GM19395 (cell line): ENCODE measurements at regions not wholly inside any gene's neighbourhood (a gene's known extent, or its start where the extent isn't known, plus 50 kb on each side); places are given as distances from the start of the nearest gene placed in this dataset.
"Not testable (repeated sequence)": the region's sequence is repeated elsewhere in the genome, so short reads cannot be mapped to it uniquely, and the experiment has no call there.

ENCODE experiments used
- ATAC-seq: cut with Tn5 transposase; IDR thresholded peaks from one replicate; pipeline ENCODE4 v1.9.1; 2021; ENCODE audit warnings: mild to moderate bottlenecking, moderate library complexity; ENCODE audit not compliant: unreplicated experiment

GRCh38 chr1:143702739-143703138, 269.0 kb downstream of the FAM72C start:
- ATAC-seq: not testable (repeated sequence)

- ATAC-seq: no peak
Observed at GRCh38 chr1:143699731-143700130, 272.1 kb downstream of the FAM72C start.

GRCh38 chr1:143699115-143699514, 272.7 kb downstream of the FAM72C start:
- ATAC-seq: no peak

- no peak for ATAC-seq
Observed at GRCh38 chr1:143698016-143698415, 273.8 kb downstream of the FAM72C start.

GRCh38 chr1:143694085-143694484, 277.7 kb downstream of the FAM72C start:
- no peak for ATAC-seq

- no peak for ATAC-seq
Observed at GRCh38 chr1:143691971-143692529, 279.7 kb downstream of the FAM72C start.

GRCh38 chr1:143691400-143691891, 280.3 kb downstream of the FAM72C start:
- no peak for ATAC-seq

GRCh38 chr1:143689781-143690180, 282.0 kb downstream of the FAM72C start:
- no peak for ATAC-seq

- no peak for ATAC-seq
Observed at GRCh38 chr1:143680304-143680703, 291.5 kb downstream of the FAM72C start.

GRCh38 chr1:143672983-143673382, 298.8 kb downstream of the FAM72C start:
- ATAC-seq: no peak

- no peak for ATAC-seq
Observed at GRCh38 chr1:143667730-143668129, 304.1 kb downstream of the FAM72C start.

GRCh38 chr1:143666851-143667250, 304.9 kb downstream of the FAM72C start:
- ATAC-seq: no peak

- no peak for ATAC-seq
Observed at GRCh38 chr1:143665606-143666005, 306.2 kb downstream of the FAM72C start.

GRCh38 chr1:143663056-143663455, 308.7 kb downstream of the FAM72C start:
- not testable (repeated sequence) for ATAC-seq

GRCh38 chr1:143661418-143662101, 310.2 kb downstream of the FAM72C start:
- no peak for ATAC-seq

- ATAC-seq: no peak
Observed at GRCh38 chr1:143660354-143660941, 311.3 kb downstream of the FAM72C start.

GRCh38 chr1:143653429-143653802, 318.4 kb downstream of the FAM72C start:
- no peak for ATAC-seq

- ATAC-seq: no peak
Observed at GRCh38 chr1:143652744-143653428, 318.9 kb downstream of the FAM72C start.

- no peak for ATAC-seq
Observed at GRCh38 chr1:143652187-143652586, 319.6 kb downstream of the FAM72C start.

- ATAC-seq: no peak
Observed at GRCh38 chr1:143651350-143651992, 320.3 kb downstream of the FAM72C start.

- ATAC-seq: not testable (repeated sequence)
Observed at GRCh38 chr1:143644035-143644434, 327.8 kb downstream of the FAM72C start.
